Ovary (tissue), 7 donors: ENCODE measurements at regions not wholly inside any gene's neighbourhood (a gene's known extent, or its start where the extent isn't known, plus 50 kb on each side); places are given as distances from the start of the nearest gene placed in this dataset.

Experiments
- DNase-seq, 5 donors: peaks; one replicate each; pipeline ENCODE4 v3.0.0-alpha.2; 2019 to 2020
- H3K27ac ChIP-seq, 2 donors: fragments of 200-600 bp; one replicate each; pipeline versions ENCODE4 v1.5.1 to v1.8.0; 2019 to 2022
- H3K27me3 ChIP-seq: fragments of 200-600 bp; one replicate; pipeline ENCODE4 v1.8.0; 2022
- H3K36me3 ChIP-seq: fragments of 200-600 bp; sonication (generic); one replicate; pipeline ENCODE4 v1.5.1; 2019
- H3K4me1 ChIP-seq: one replicate; pipeline ENCODE4 v1.8.1; 2013; ENCODE audit warnings: mild to moderate bottlenecking, moderate library complexity; ENCODE audit not compliant: insufficient read depth
- H3K4me3 ChIP-seq: fragments of 200-600 bp; sonication (generic); one replicate; pipeline ENCODE4 v1.5.1; 2017
- H3K9me3 ChIP-seq, 2 donors: fragments of 200-600 bp in 1 of 2; sonication (generic) in 1 of 2; one replicate each; pipeline versions ENCODE4 v1.5.1 to v1.8.1; 2013 to 2019; ENCODE audit warnings: mild to moderate bottlenecking in 1 of 2, moderate library complexity in 1 of 2
- CTCF ChIP-seq, 3 donors: fragments of 450-650 bp in 2 of 3; fragments of 200-600 bp in 1 of 3; IDR thresholded peaks; one replicate each; pipeline versions ENCODE4 v1.5.1 to v1.8.0; 2016 to 2022; ENCODE audit warnings: antibody characterized with exemption in 3 of 3, mild to moderate bottlenecking in 1 of 3
- EP300 ChIP-seq: sonication (generic); formaldehyde crosslinking; IDR thresholded peaks from one replicate; pipeline ENCODE4 v1.6.1; 2017; ENCODE audit warnings: antibody characterized with exemption
- POLR2A ChIP-seq: fragments of 450-650 bp; IDR thresholded peaks from one replicate; pipeline ENCODE4 v1.6.1; 2017; ENCODE audit warnings: antibody characterized with exemption, mild to moderate bottlenecking, moderate library complexity
- WGBS, 3 donors: extraction: QIAGEN DNeasy Blood & Tissue Kit in 1 of 3; methylation state at CpG; one replicate each; pipeline versions ENCODE4 v1.1.5 to v1.1.7; 2013 to 2017; 5-methylcytosine and 5-hydroxymethylcytosine counted together
- intact Hi-C, 4 donors: fragments of 100-400 bp; cut with DNase I; formaldehyde crosslinking; loops; one replicate each; pipeline versions ENCODE4 v1.11.0 to v1.15.1; 2022 to 2023
- donor health status: DM: no; HTN: no; CAD: no; lungs with moderate emphysema.
- donor health status: DM: no; HTN: no; CAD: no.
- donor health status: Bipolar disorder and iron deficiency.
- donor health status: DM: no; HTN: no; CAD: no.
- donor health status: DM: yes; HTN: yes; CAD: no.

- Histone ChIP-seq H3K4me3 (no peak overlapping the region), H3K36me3 (no peaks in the 10 kb centered on the region), H3K27ac (no peak overlapping the region), H3K9me3 (no peaks in the 10 kb centered on the region), H3K4me1 (no peaks in the 10 kb centered on the region), H3K27me3 (no peaks in the 10 kb centered on the region)
- intact Hi-C loops, result no loop called here
- 90 to 91% (median 91%) methylated on average over 6 of the region's 6 CpGs for WGBS, 3 donors
- no peak for TF ChIP-seq EP300
- no peak for TF ChIP-seq POLR2A
- no peak for TF ChIP-seq CTCF (IDR thresholded peaks at IDR 0.05)
- no peak for DNase-seq
These were observed 387.7 kb upstream of the CLINT1 start for GRCh38 chr5:158246661-158247060.

- H3K9me3 ChIP-seq, result no peaks in the 10 kb centered on the region
- H3K27ac ChIP-seq, result no peak overlapping the region
- H3K27me3 ChIP-seq, result no peaks in the 10 kb centered on the region
- no peak overlapping the region for H3K4me3 ChIP-seq
- intact Hi-C loops, result no loop called here
- no peaks in the 10 kb centered on the region for H3K4me1 ChIP-seq
- TF ChIP-seq CTCF (IDR thresholded peaks at IDR 0.05) (no peak), EP300 (no peak), POLR2A (no peak)
- DNase-seq, result no peak
- H3K36me3 ChIP-seq, result no peaks in the 10 kb centered on the region
These were observed 386.6 kb upstream of the CLINT1 start for GRCh38 chr5:158245513-158245912.

- no peak for DNase-seq
- Histone ChIP-seq H3K4me1 (no peaks in the 10 kb centered on the region), H3K9me3 (no peaks in the 10 kb centered on the region), H3K36me3 (no peaks in the 10 kb centered on the region), H3K4me3 (no peak overlapping the region), H3K27ac (no peak overlapping the region), H3K27me3 (no peaks in the 10 kb centered on the region)
- WGBS, 3 donors, result 88 to 96% (median 93%) methylated on average over 3 of the region's 3 CpGs
- intact Hi-C loops, result no loop called here
- TF ChIP-seq EP300, result no peak
These were observed 385.9 kb upstream of the CLINT1 start for GRCh38 chr5:158244882-158245281.

- 69 to 86% (median 78%) methylated on average over 3 of the region's 3 CpGs for WGBS, 3 donors
- H3K4me1 ChIP-seq, result no peaks in the 10 kb centered on the region
- intact Hi-C loops, result no loop called here
- DNase-seq, result no peak
- H3K9me3 ChIP-seq, result no peaks in the 10 kb centered on the region
- no peak for TF ChIP-seq CTCF (IDR thresholded peaks at IDR 0.05)
- no peak for TF ChIP-seq EP300
- TF ChIP-seq POLR2A, result no peak
- no peaks in the 10 kb centered on the region for H3K36me3 ChIP-seq
- no peaks in the 10 kb centered on the region for H3K27me3 ChIP-seq
- no peak overlapping the region for H3K4me3 ChIP-seq
- H3K27ac ChIP-seq, result no peak overlapping the region
These were observed 377.8 kb upstream of the CLINT1 start for GRCh38 chr5:158236511-158237335.

- H3K9me3 ChIP-seq, result no peaks in the 10 kb centered on the region
- DNase-seq, result no peak
- TF ChIP-seq EP300, result no peak
- no peak for TF ChIP-seq POLR2A
- TF ChIP-seq CTCF (IDR thresholded peaks at IDR 0.05), result no peak
- no peaks in the 10 kb centered on the region for H3K4me1 ChIP-seq
- intact Hi-C loops, result no loop called here
- H3K27me3 ChIP-seq, result no peaks in the 10 kb centered on the region
- no peak overlapping the region for H3K27ac ChIP-seq
- WGBS, 3 donors, result 92 to 96% (median 94%) methylated on average over 4 of the region's 4 CpGs
- H3K36me3 ChIP-seq, result no peaks in the 10 kb centered on the region
- H3K4me3 ChIP-seq, result no peak overlapping the region
These were observed 376.2 kb upstream of the CLINT1 start for GRCh38 chr5:158235159-158235547.
